HG02852 (cell line): ENCODE measurements at regions not wholly inside any gene's neighbourhood (a gene's known extent, or its start where the extent isn't known, plus 50 kb on each side); places are given as distances from the start of the nearest gene placed in this dataset.

Experiments
- ATAC-seq: cut with Tn5 transposase; IDR thresholded peaks from one replicate; pipeline ENCODE4 v1.9.1; 2021; ENCODE audit warnings: mild to moderate bottlenecking, moderate library complexity; ENCODE audit not compliant: unreplicated experiment

DNA sequence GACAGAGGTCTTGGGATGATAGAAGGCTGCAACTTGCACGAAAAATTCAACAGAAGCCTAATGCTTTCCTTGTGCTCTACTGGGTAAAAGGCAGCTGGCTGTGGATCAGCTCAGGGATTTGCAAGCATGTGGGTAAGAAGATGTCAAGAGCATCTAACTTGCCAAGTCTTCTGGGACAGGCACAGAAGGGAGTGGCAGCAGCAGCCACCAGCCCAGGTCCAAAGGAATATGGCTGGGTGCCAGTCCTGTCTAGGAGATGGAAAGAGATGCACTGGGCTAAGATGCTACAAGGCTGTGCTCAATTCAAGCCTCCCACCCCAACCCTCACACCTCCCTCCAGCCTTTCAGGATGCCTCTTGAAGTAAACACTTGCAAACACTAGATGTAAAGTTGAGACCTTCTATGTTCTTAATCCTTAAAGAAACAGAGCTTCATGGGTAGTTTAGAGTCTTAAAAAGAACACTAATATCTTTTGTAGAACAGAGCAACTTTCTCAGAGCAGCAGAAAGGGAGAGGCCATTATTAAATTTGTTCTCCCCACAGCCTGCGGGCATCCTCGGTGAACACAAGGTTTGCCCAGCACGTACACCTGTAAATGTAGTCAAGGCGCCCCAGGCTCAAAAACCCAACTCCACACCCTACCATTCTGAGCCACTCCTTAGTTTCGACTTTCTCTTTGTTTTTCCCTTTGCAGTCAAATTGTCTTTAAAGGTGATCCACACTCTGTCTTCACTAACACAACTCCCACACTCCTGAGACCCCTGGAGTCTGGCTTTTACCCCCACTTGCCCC lies 64.6 kb upstream of the BCAR3 start:
- no peak for ATAC-seq

- peak; percentile 62 for ATAC-seq
Measured at GRCh38 chr1:93744299-93744988, 62.8 kb upstream of the BCAR3 start.

GRCh38 chr1:93743465-93743864 lies 61.8 kb upstream of the BCAR3 start:
- no peak for ATAC-seq

GRCh38 chr1:93740601-93741031 lies 59.0 kb upstream of the BCAR3 start:
- ATAC-seq: no peak

DNA sequence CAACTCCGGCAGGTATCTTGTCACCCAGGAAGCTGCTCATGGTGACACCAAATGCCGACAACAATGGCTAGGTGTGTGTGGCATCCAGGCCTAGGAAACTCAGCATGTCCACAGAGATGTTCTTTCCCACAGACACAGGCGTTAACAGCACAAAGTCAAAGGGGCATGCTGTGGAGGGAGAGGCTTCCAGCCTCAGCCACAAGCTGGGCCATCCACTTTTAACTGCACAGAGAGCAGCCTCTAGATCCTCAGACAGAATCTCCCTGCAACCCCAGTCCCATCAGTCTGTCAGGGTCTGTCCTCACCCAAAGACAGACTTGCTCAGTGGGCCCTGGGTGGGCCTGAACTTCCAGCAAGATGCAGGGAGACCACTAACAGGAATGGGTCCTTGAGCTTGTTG lies 58.5 kb upstream of the BCAR3 start:
- ATAC-seq: no peak

DNA sequence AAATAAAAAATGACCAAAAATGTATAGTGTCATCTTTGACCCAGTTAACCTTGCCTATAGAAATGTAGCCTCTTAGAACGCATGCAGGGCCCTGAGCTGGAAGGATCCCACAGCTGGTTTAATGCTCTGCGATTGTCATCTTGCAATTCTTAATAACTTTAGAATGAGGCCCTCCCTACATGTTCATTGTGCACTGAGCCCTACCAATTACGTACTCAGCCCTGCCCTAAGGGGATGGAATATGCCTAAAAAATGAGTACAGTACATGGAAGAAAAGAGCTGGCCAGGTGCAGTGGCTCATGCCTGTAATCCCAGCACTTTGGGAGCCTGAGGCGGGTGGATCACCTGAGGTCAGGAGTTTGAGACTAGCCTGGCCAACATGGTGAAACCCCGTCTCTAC lies 57.8 kb upstream of the BCAR3 start:
- ATAC-seq: no peak

GRCh38 chr1:93738926-93739325 lies 57.3 kb upstream of the BCAR3 start:
- ATAC-seq: no peak

DNA sequence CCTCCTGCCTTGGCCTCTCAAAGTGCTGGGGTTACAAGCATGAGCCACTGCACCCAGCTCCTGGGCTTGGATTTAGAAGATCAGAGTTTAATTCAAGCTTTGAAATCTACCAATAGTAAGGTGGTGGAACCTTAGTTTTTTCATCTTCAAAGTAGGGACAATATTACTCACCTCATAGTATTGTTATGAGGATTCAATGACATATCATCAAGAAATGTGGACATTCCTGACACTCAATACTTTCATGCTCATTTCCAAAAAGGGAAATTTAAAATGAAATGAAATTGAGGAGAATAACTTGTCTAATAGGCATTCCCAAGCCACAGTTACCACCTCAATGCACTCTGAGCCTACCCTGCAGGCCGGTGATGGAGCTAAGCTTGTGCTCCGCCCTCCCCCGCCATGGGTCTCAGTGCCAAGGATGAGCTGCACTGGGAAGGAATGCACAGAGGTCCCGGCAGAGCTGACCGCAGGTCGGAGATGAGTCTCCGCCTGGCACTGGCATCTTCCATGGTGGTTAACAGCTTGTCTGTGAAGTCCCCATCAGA lies 56.5 kb upstream of the BCAR3 start:
- ATAC-seq: no peak

DNA sequence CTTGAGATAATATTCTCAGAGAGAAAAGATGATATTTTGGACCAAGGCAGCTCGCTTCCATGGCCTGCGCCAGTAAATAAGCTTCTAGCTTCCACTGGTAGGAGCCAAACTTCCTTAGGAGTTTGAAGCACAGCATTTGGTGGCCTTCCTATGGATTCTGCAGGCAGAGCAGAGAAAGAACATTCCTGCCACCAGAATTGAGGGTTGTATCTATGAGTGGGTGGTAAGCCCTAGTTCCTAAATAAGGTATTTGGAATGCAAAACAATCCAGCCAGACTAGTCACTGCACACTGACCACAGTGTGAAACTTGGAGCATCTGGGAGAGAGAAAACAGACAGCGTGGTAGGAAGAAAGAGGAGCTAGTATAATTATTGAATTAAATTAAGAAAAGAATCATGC lies 54.1 kb upstream of the BCAR3 start:
- ATAC-seq: no peak

GRCh38 chr1:93734999-93735398 lies 53.4 kb upstream of the BCAR3 start:
- no peak for ATAC-seq

GRCh38 chr1:93733340-93733739 lies 51.7 kb upstream of the BCAR3 start:
- no peak for ATAC-seq

DNA sequence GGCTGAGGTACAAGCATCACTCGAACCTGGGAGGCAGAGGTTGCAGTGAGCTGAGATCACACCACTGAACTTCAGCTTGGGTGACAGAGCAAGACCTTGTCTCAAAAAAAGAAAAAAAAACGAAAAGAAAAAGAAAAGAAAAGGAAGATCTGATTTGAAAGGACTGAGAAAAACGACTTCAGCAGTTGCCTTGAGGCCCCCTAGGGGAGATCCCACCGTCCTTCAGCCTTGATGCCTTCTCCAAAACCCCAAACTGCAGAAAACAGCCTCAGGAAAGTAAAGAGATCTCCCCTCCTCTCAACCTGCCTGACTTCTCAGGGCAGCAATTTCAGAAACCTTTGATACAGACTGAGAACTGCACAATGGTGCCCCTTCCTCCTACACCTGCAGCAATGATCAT lies 50.9 kb upstream of the BCAR3 start:
- no peak for ATAC-seq
